ENCODE measurements at regions not wholly inside any gene's neighbourhood (a gene's known extent, or its start where the extent isn't known, plus 50 kb on each side); places are given as distances from the start of the nearest gene placed in this dataset.

GRCh38 chr1:29470087-29470787 lies 233.9 kb downstream of the PTPRU start:
- CTCF ChIA-PET = no interaction called here
- Histone ChIP-seq H3K27me3 (ENCODE audit: insufficient read depth, low read length) (peaks cover 62% of the 10 kb centered on the region), H3K4me3 (replicated peaks in 1 of 2; ENCODE audit: low read depth in 1 of 2, low read length in 2 of 2) (no peak overlapping the region), H3K79me2 (ENCODE audit: insufficient read depth, low read length) (no peaks in the 10 kb centered on the region), H4K20me1 (ENCODE audit: insufficient read depth) (no peaks in the 10 kb centered on the region), H3K9ac (ENCODE audit: low read length) (no peak overlapping the region), H3K9me2 (ENCODE audit: insufficient read depth) (no peaks in the 10 kb centered on the region), H3K4me2 (ENCODE audit: low read length) (no peak overlapping the region), H3K27ac (ENCODE audit: low read depth, low read length) (no peak overlapping the region), H3K9me3 (ENCODE audit: control insufficient read depth in 1 of 2, insufficient read depth in 1 of 2, low read depth in 1 of 2, low read length in 2 of 2) (no peaks in the 10 kb centered on the region), H2AFZ (ENCODE audit: low read depth, low read length, poor library complexity, severe bottlenecking) (no peak overlapping the region), H3K4me1 (ENCODE audit: control insufficient read depth in 1 of 2, insufficient read depth in 2 of 2, low read length in 2 of 2) (no peaks in the 10 kb centered on the region), H3K36me3 (ENCODE audit: control insufficient read depth in 1 of 2, insufficient read depth in 2 of 2, low read length in 2 of 2) (no peaks in the 10 kb centered on the region)
- TF ChIP-seq JUND (IDR thresholded peaks at IDR 0.05) = no peak
- TF ChIP-seq POLR2A (IDR thresholded peaks at IDR 0.05; ENCODE audit: borderline replicate concordance, extremely low read depth, insufficient read depth, insufficient read length) = no peak
- BruUV-seq (replicated peaks) = no TSS peak
- POLR2A ChIA-PET = no interaction called here
- intact Hi-C loops (cut with micrococcal nuclease) = no loop called here
- DNase-seq (ENCODE audit: low read depth, low spot score) (no peak), ATAC-seq (no peak)
- RAD21 ChIA-PET (ENCODE audit: low non-redundant PET in 1 of 2, low total read pairs in 2 of 2, uncharacterized antibody in 2 of 2, unreplicated experiment in 2 of 2) = no interaction called here

GRCh38 chr1:29469457-29469856 lies 233.1 kb downstream of the PTPRU start:
- H3K4me2 ChIP-seq (ENCODE audit: low read length) = no peak overlapping the region
- TF ChIP-seq EGR1 (IDR thresholded peaks at IDR 0.05; ENCODE audit: low read depth) (no peak), JUND (IDR thresholded peaks at IDR 0.05) (no peak), SIN3A (IDR thresholded peaks at IDR 0.05; ENCODE audit: low read depth) (no peak), EZH2phosphoT487 (IDR thresholded peaks at IDR 0.05; ENCODE audit: borderline replicate concordance) (no peak), SP1 (IDR thresholded peaks at IDR 0.05; ENCODE audit: low read depth) (no peak), ATF3 (IDR thresholded peaks at IDR 0.05) (no peak), POLR2AphosphoS5 (IDR thresholded peaks at IDR 0.05; ENCODE audit: low read depth, low read length) (no peak)
- no peak overlapping the region for H3K4me3 ChIP-seq (replicated peaks in 1 of 2; ENCODE audit: low read depth in 1 of 2, low read length in 2 of 2)
- H3K9me2 ChIP-seq (ENCODE audit: insufficient read depth) = no peaks in the 10 kb centered on the region
- no peaks in the 10 kb centered on the region for H3K4me1 ChIP-seq (ENCODE audit: control insufficient read depth in 1 of 2, insufficient read depth in 2 of 2, low read length in 2 of 2)
- ChIA-PET POLR2A (no interaction called here), RAD21 (ENCODE audit: low non-redundant PET in 1 of 2, low total read pairs in 2 of 2, uncharacterized antibody in 2 of 2, unreplicated experiment in 2 of 2) (no interaction called here), CTCF (no interaction called here)
- DNase-seq (ENCODE audit: low read depth, low spot score) = no peak
- H3K36me3 ChIP-seq (ENCODE audit: control insufficient read depth in 1 of 2, insufficient read depth in 2 of 2, low read length in 2 of 2) = no peaks in the 10 kb centered on the region
- ATAC-seq = no peak
- intact Hi-C loops (cut with micrococcal nuclease) = loop anchor here (5.0 kb wide), 1 partner anchor 268 kb away; no protein-coding TSS in a partner anchor
- no TSS peak for BruUV-seq (replicated peaks)
- no peak overlapping the region for H2AFZ ChIP-seq (ENCODE audit: low read depth, low read length, poor library complexity, severe bottlenecking)
- H3K27me3 ChIP-seq (ENCODE audit: insufficient read depth, low read length) = peaks cover 57% of the 10 kb centered on the region
- H3K9me3 ChIP-seq (ENCODE audit: control insufficient read depth in 1 of 2, insufficient read depth in 1 of 2, low read depth in 1 of 2, low read length in 2 of 2) = no peaks in the 10 kb centered on the region
- no peak overlapping the region for H3K9ac ChIP-seq (ENCODE audit: low read length)
- H3K79me2 ChIP-seq (ENCODE audit: insufficient read depth, low read length) = no peaks in the 10 kb centered on the region
- no peak overlapping the region for H3K27ac ChIP-seq (ENCODE audit: low read depth, low read length)
- H4K20me1 ChIP-seq (ENCODE audit: insufficient read depth) = no peaks in the 10 kb centered on the region

Data from HCT116 (cell line).